Fibroblast of pulmonary artery (primary cell): ENCODE measurements at regions not wholly inside any gene's neighbourhood (a gene's known extent, or its start where the extent isn't known, plus 50 kb on each side); places are given as distances from the start of the nearest gene placed in this dataset.

Source experiments
- DNase-seq: peaks from one replicate; pipeline ENCODE4 v3.0.0-alpha.2; 2010; ENCODE audit warnings: low read depth
- H3K4me3 ChIP-seq: replicated peaks from 2 replicates; pipeline ENCODE4 v1.5.1; 2011; ENCODE audit warnings: low read depth, mild to moderate bottlenecking, control low read depth, low read length, moderate library complexity
- CTCF ChIP-seq: IDR thresholded peaks from 2 replicates; pipeline ENCODE4 v1.5.1; 2011; ENCODE audit warnings: mild to moderate bottlenecking, control low read depth, low read length, inconsistent platforms; ENCODE audit errors: missing control alignments

- no peak for DNase-seq
- no peak overlapping the region for H3K4me3 ChIP-seq
- no peak for TF ChIP-seq CTCF
Measured at GRCh38 chr16:5858180-5858579, 760.6 kb upstream of the EEF2KMT start.

DNA sequence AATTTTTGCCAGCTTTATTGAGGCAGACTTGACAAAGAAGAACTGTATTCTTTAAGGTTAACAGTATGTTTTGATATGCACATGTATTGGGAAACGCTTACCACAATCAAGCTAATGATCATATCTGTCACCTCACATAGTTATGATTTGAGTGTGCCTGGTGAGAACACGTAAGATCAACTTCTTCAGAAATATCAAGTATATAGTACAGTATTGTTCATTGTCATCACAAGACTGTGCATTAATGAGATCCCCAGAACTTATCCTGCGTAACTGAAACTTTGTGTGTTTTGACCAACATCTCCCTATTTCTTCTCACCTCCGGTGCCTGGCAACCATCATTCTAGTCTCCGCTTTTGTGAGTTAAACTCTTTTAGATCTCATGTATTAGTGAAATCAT lies 756.4 kb upstream of the EEF2KMT start:
- no peak overlapping the region for H3K4me3 ChIP-seq
- no peak for DNase-seq
- TF ChIP-seq CTCF = no peak

- no peak for DNase-seq
- TF ChIP-seq CTCF = no peak
- no peak overlapping the region for H3K4me3 ChIP-seq
Measured at GRCh38 chr16:5852151-5852550, 754.6 kb upstream of the EEF2KMT start.

DNA sequence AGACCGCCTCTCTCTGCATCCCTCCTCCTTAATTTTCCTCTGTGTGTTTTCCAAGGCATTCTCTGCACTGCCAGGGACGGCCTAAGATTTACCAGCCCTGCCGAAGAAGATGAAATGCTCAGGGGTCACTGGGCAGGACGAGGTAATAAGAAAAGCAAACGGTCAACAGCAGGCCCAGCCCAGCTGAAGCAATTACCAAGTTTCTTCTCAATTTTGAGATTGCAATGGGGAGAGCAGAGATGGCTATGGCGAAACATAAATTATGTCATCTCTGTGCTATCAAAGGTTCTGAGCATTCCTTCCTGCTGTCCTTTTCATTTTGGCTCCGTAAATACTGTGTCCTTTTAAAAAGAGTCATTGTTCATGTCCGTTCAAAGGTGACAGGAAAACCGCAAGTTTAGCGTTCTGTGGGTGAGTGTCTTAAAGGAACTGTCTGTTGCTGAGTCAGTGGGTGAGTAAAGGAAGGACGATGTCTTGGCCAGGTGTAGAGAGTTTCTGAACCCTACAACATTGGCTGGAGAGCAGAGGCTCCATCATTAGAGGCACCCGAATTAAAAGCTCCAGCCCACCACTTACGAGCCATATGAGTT lies 753.9 kb upstream of the EEF2KMT start:
- H3K4me3 ChIP-seq = no peak overlapping the region
- no peak for DNase-seq
- no peak for TF ChIP-seq CTCF

- no peak for TF ChIP-seq CTCF
- DNase-seq = no peak
- no peak overlapping the region for H3K4me3 ChIP-seq
Measured at GRCh38 chr16:5850632-5851392, 753.2 kb upstream of the EEF2KMT start.

GRCh38 chr16:5845046-5845445 lies 747.5 kb upstream of the EEF2KMT start:
- DNase-seq = no peak
- no peak for TF ChIP-seq CTCF
- no peak overlapping the region for H3K4me3 ChIP-seq

GRCh38 chr16:5841974-5842373 lies 744.4 kb upstream of the EEF2KMT start:
- H3K4me3 ChIP-seq = no peak overlapping the region
- no peak for TF ChIP-seq CTCF
- no peak for DNase-seq
